CD4-positive, alpha-beta T cell (primary cell): ENCODE measurements at regions not wholly inside any gene's neighbourhood (a gene's known extent, or its start where the extent isn't known, plus 50 kb on each side); places are given as distances from the start of the nearest gene placed in this dataset.
"Not testable (repeated sequence)": the region's sequence is repeated elsewhere in the genome, so short reads cannot be mapped to it uniquely, and the experiment has no call there.

Experiments used
- ATAC-seq: fragments of 200-7000 bp; cut with Tn5 transposase; one replicate; pipeline ENCODE4 v1.10.0; 2022; ENCODE audit warnings: mild to moderate bottlenecking; ENCODE audit not compliant: poor library complexity
- CTCF ChIA-PET: fragments of 350-600 bp; sonication (Branson Sonifier 250); formaldehyde crosslinking; loops from one replicate; lab custom pipeline; 2021; ENCODE audit warnings: antibody characterized with exemption, inconsistent platforms; lab: Charles Lee
- POLR2A ChIA-PET: fragments of 350-600 bp; sonication (Branson Sonifier 250); formaldehyde crosslinking; loops from one replicate; lab custom pipeline; 2021; ENCODE audit warnings: antibody characterized with exemption, inconsistent platforms; lab: Charles Lee
- DNase-seq, 14 experiments: peaks; one replicate each; pipeline ENCODE4 v3.0.0-alpha.2; 2013 to 2020; ENCODE audit warnings: mixed read lengths in 2 of 14
- H3K27ac ChIP-seq, 2 donors: one replicate each; pipeline versions ENCODE4 v1.5.1 to v1.7.0; 2013; ENCODE audit warnings: low read length in 2 of 2, low read depth in 1 of 2, mild to moderate bottlenecking in 1 of 2
- H3K27me3 ChIP-seq, 2 experiments: 1 replicate in 1 of 2; 2 replicates in 1 of 2; pipeline versions ENCODE4 v1.6.1 to v1.7.0; 2013; ENCODE audit warnings: low read length in 2 of 2, control low read depth in 1 of 2, mild to moderate bottlenecking in 1 of 2, moderate library complexity in 1 of 2; ENCODE audit not compliant: insufficient read depth in 2 of 2, control insufficient read depth in 1 of 2
- H3K36me3 ChIP-seq: one replicate; pipeline ENCODE4 v1.6.1; 2013; ENCODE audit warnings: low read length, control low read depth; ENCODE audit not compliant: insufficient read depth
- H3K4me1 ChIP-seq: one replicate; pipeline ENCODE4 v1.6.1; 2013; ENCODE audit warnings: low read length, control low read depth; ENCODE audit not compliant: insufficient read depth
- H3K4me3 ChIP-seq: one replicate; pipeline ENCODE4 v1.5.1; 2013; ENCODE audit warnings: mild to moderate bottlenecking, low read length, moderate library complexity
- H3K9me3 ChIP-seq, 2 experiments: 1 replicate in 1 of 2; 2 replicates in 1 of 2; pipeline versions ENCODE4 v1.6.1 to v1.7.0; 2013; ENCODE audit warnings: low read length in 2 of 2, mild to moderate bottlenecking in 2 of 2, control low read depth in 1 of 2, moderate library complexity in 1 of 2; ENCODE audit not compliant: control insufficient read depth in 1 of 2, insufficient read depth in 1 of 2
- H3K27ac Mint-ChIP-seq: one replicate; pipeline ENCODE4 v1.8.0; 2020; ENCODE audit warnings: mixed read lengths
- H3K27me3 Mint-ChIP-seq: one replicate; pipeline ENCODE4 v1.8.0; 2021; ENCODE audit warnings: mixed read lengths
- H3K36me3 Mint-ChIP-seq: one replicate; pipeline ENCODE4 v1.8.0; 2021; ENCODE audit warnings: low read depth, mixed read lengths
- H3K4me1 Mint-ChIP-seq: one replicate; pipeline ENCODE4 v1.8.0; 2021; ENCODE audit warnings: low read depth, mixed read lengths
- H3K4me3 Mint-ChIP-seq: one replicate; pipeline ENCODE4 v1.8.0; 2020; ENCODE audit warnings: mild to moderate bottlenecking, mixed read lengths
- H3K9me3 Mint-ChIP-seq: one replicate; pipeline ENCODE4 v1.8.0; 2020; ENCODE audit warnings: mixed read lengths
- CTCF ChIP-seq: fragments of 200-600 bp; IDR thresholded peaks from one replicate; pipeline ENCODE4 v1.8.0; 2022; ENCODE audit warnings: antibody characterized with exemption, mild to moderate bottlenecking
- intact Hi-C, 2 experiments: fragments of 100-400 bp; cut with DNase I in 1 of 2; cut with micrococcal nuclease in 1 of 2; formaldehyde crosslinking; loops; one replicate each; pipeline versions ENCODE4 v1.15.1 to v1.9.0; 2023 to 2025; cut with DNase I, micrococcal nuclease

- POLR2A ChIA-PET = no interaction called here
Measured at GRCh38 chr1:193388165-193388564, 201.8 kb upstream of the B3GALT2 start.

GRCh38 chr1:193387406-193387805, 201.0 kb upstream of the B3GALT2 start:
- CTCF ChIA-PET = no interaction called here
- Histone ChIP-seq H3K27ac (no peak overlapping the region), H3K4me1 (no peaks in the 10 kb centered on the region), H3K9me3 (peaks cover 0 to 4% of the 10 kb centered on the region in 2 experiments), H3K36me3 (no peaks in the 10 kb centered on the region), H3K4me3 (no peak overlapping the region), H3K27me3 (no peaks in the 10 kb centered on the region)
- H3K36me3 Mint-ChIP-seq = no peaks in the 10 kb centered on the region
- no peak for ATAC-seq
- DNase-seq = no peak
- intact Hi-C loops = no loop called here
- H3K4me3 Mint-ChIP-seq = no peak overlapping the region
- peaks cover 2% of the 10 kb centered on the region for H3K9me3 Mint-ChIP-seq
- no peaks in the 10 kb centered on the region for H3K4me1 Mint-ChIP-seq
- POLR2A ChIA-PET = no interaction called here
- no peak for TF ChIP-seq CTCF
- no peaks in the 10 kb centered on the region for H3K27me3 Mint-ChIP-seq
- no peak overlapping the region for H3K27ac Mint-ChIP-seq

More at GRCh38 chr1:193388165-193388564, 201.8 kb upstream of the B3GALT2 start:
- ATAC-seq (no peak), DNase-seq (no peak)
- Histone ChIP-seq H3K27ac (no peak overlapping the region), H3K36me3 (no peaks in the 10 kb centered on the region), H3K9me3 (peaks cover 0 to 4% of the 10 kb centered on the region in 2 experiments), H3K27me3 (no peaks in the 10 kb centered on the region), H3K4me3 (no peak overlapping the region), H3K4me1 (no peaks in the 10 kb centered on the region)
- Mint-ChIP-seq H3K4me1 (no peaks in the 10 kb centered on the region), H3K4me3 (no peak overlapping the region), H3K27ac (no peak overlapping the region), H3K36me3 (no peaks in the 10 kb centered on the region), H3K9me3 (peaks cover 2% of the 10 kb centered on the region), H3K27me3 (no peaks in the 10 kb centered on the region)
- intact Hi-C loops = no loop called here
- TF ChIP-seq CTCF = no peak
- CTCF ChIA-PET = no interaction called here

- H3K27ac Mint-ChIP-seq, H3K27ac ChIP-seq, H3K27me3 Mint-ChIP-seq, DNase-seq, H3K9me3 Mint-ChIP-seq, H3K36me3 Mint-ChIP-seq, H3K4me1 ChIP-seq, H3K4me3 ChIP-seq, H3K9me3 ChIP-seq, H3K4me3 Mint-ChIP-seq, POLR2A ChIA-PET, ATAC-seq, CTCF ChIA-PET, H3K4me1 Mint-ChIP-seq, H3K36me3 ChIP-seq, H3K27me3 ChIP-seq, intact Hi-C loops: not testable (repeated sequence)
Measured at GRCh38 chr1:193378451-193378850, 192.0 kb upstream of the B3GALT2 start.

- intact Hi-C loops = no loop called here
- CTCF ChIA-PET = no interaction called here
- H3K4me1 Mint-ChIP-seq = no peaks in the 10 kb centered on the region
Measured at GRCh38 chr1:193377472-193377871, 191.1 kb upstream of the B3GALT2 start.

More at GRCh38 chr1:193377472-193377871, 191.1 kb upstream of the B3GALT2 start:
- peaks cover 2% of the 10 kb centered on the region for H3K9me3 Mint-ChIP-seq
- no peaks in the 10 kb centered on the region for H3K36me3 ChIP-seq
- no peaks in the 10 kb centered on the region for H3K27me3 ChIP-seq
- no peak overlapping the region for H3K4me3 ChIP-seq
- no peak overlapping the region for H3K27ac Mint-ChIP-seq
- ATAC-seq (no peak), DNase-seq (no peak)
- no peaks in the 10 kb centered on the region for H3K9me3 ChIP-seq
- H3K27me3 Mint-ChIP-seq = no peaks in the 10 kb centered on the region
- no peaks in the 10 kb centered on the region for H3K4me1 ChIP-seq
- no peak for TF ChIP-seq CTCF
- H3K36me3 Mint-ChIP-seq = no peaks in the 10 kb centered on the region
- no peak overlapping the region for H3K4me3 Mint-ChIP-seq
- POLR2A ChIA-PET = no interaction called here
- H3K27ac ChIP-seq = no peak overlapping the region
